Liver (tissue), 8 donors: ENCODE measurements at regions not wholly inside any gene's neighbourhood (a gene's known extent, or its start where the extent isn't known, plus 50 kb on each side); places are given as distances from the start of the nearest gene placed in this dataset.
A peak's percentile ranks its signal among the peaks of the same experiment; 100 is the strongest.

Experiments
- DNase-seq: peaks from one replicate; pipeline ENCODE4 v3.0.0-alpha.2; 2017; ENCODE audit warnings: low spot score
- H3K27ac ChIP-seq, 2 donors: one replicate each; pipeline ENCODE4 v1.7.0; 2013; ENCODE audit warnings: inconsistent platforms in 2 of 2, low read length in 2 of 2, control low read depth in 1 of 2, low read depth in 1 of 2, mild to moderate bottlenecking in 1 of 2
- H3K27me3 ChIP-seq, 4 donors: one replicate each; pipeline versions ENCODE4 v1.6.1 to v1.7.0; 2013; ENCODE audit warnings: low read length in 3 of 4, inconsistent platforms in 1 of 4, mild to moderate bottlenecking in 1 of 4, moderate library complexity in 1 of 4; ENCODE audit not compliant: control insufficient read depth in 4 of 4, insufficient read depth in 4 of 4
- H3K36me3 ChIP-seq, 4 donors: one replicate each; pipeline versions ENCODE4 v1.6.1 to v1.7.0; 2013; ENCODE audit warnings: low read length in 3 of 4, mild to moderate bottlenecking in 3 of 4, low read depth in 1 of 4, moderate library complexity in 1 of 4; ENCODE audit not compliant: control insufficient read depth in 4 of 4, insufficient read depth in 3 of 4
- H3K4me1 ChIP-seq, 4 donors: one replicate each; pipeline versions ENCODE4 v1.6.1 to v1.7.0; 2013; ENCODE audit warnings: low read length in 3 of 4, mild to moderate bottlenecking in 3 of 4, moderate library complexity in 1 of 4; ENCODE audit not compliant: control insufficient read depth in 4 of 4, insufficient read depth in 4 of 4
- H3K4me3 ChIP-seq, 3 donors: one replicate each; pipeline versions ENCODE4 v1.6.1 to v1.7.0; 2013; ENCODE audit warnings: low read length in 3 of 3, control low read depth in 1 of 3, low read depth in 1 of 3, mild to moderate bottlenecking in 1 of 3
- H3K9ac ChIP-seq, 2 donors: one replicate each; pipeline ENCODE4 v1.7.0; 2013; ENCODE audit warnings: low read length in 2 of 2, mild to moderate bottlenecking in 2 of 2, moderate library complexity in 2 of 2, control low read depth in 1 of 2, low read depth in 1 of 2
- H3K9me3 ChIP-seq, 4 donors: one replicate each; pipeline versions ENCODE4 v1.6.1 to v1.7.0; 2013; ENCODE audit warnings: low read length in 3 of 4; ENCODE audit not compliant: control insufficient read depth in 4 of 4
- EGR1 ChIP-seq, 2 donors: IDR thresholded peaks; 2 replicates each; pipeline ENCODE4 v1.6.1; 2016 to 2018; ENCODE audit warnings: antibody characterized with exemption in 2 of 2, low read depth in 2 of 2
- FOXA2 ChIP-seq: IDR thresholded peaks from 2 replicates; pipeline ENCODE4 v1.6.1; 2016; ENCODE audit warnings: antibody characterized with exemption
- GABPA ChIP-seq, 2 donors: IDR thresholded peaks in 1 of 2; conservative IDR thresholded peaks in 1 of 2; 2 replicates each; pipeline ENCODE4 v1.6.1; 2016; ENCODE audit warnings: antibody characterized with exemption in 2 of 2, mild to moderate bottlenecking in 1 of 2, moderate library complexity in 1 of 2
- HNF4G ChIP-seq: IDR thresholded peaks from 2 replicates; pipeline ENCODE4 v1.6.1; 2016; ENCODE audit warnings: antibody characterized with exemption
- JUND ChIP-seq, 2 donors: IDR thresholded peaks; 2 replicates each; pipeline ENCODE4 v1.6.1; 2016; ENCODE audit warnings: antibody characterized with exemption in 2 of 2
- NR2F2 ChIP-seq: IDR thresholded peaks from 2 replicates; pipeline ENCODE4 v1.6.1; 2016; ENCODE audit warnings: antibody characterized with exemption
- RAD21 ChIP-seq, 2 donors: IDR thresholded peaks; 2 replicates each; pipeline ENCODE4 v1.6.1; 2016; ENCODE audit warnings: antibody characterized with exemption in 2 of 2, mild to moderate bottlenecking in 2 of 2
- SP1 ChIP-seq: IDR thresholded peaks from 2 replicates; pipeline ENCODE4 v1.6.1; 2018; ENCODE audit warnings: antibody characterized with exemption, mild to moderate bottlenecking
- YY1 ChIP-seq: IDR thresholded peaks from 2 replicates; pipeline ENCODE4 v1.6.1; 2016; ENCODE audit warnings: antibody characterized with exemption, mild to moderate bottlenecking
- WGBS: extraction: QIAGEN DNeasy Blood & Tissue Kit; methylation state at CpG from one replicate; pipeline ENCODE4 v1.1.7; 2013; 5-methylcytosine and 5-hydroxymethylcytosine counted together
- TF ChIP-seq, protein P1 (sequence below): IDR thresholded peaks from 2 replicates; pipeline ENCODE4 v1.6.1; 2016; ENCODE audit warnings: antibody characterized with exemption
- TF ChIP-seq, protein P2 (sequence below): fragments of 150-350 bp; IDR thresholded peaks from 2 replicates; pipeline ENCODE4 v1.5.1; 2017; ENCODE audit warnings: improper control_type of control experiment, low read depth, low read length; ENCODE audit not compliant: missing input control
- donor health status: healthy.
- donor health status: healthy.
- donor health status: healthy.
- donor health status: healthy.
- donor health status: healthy.

DNA sequence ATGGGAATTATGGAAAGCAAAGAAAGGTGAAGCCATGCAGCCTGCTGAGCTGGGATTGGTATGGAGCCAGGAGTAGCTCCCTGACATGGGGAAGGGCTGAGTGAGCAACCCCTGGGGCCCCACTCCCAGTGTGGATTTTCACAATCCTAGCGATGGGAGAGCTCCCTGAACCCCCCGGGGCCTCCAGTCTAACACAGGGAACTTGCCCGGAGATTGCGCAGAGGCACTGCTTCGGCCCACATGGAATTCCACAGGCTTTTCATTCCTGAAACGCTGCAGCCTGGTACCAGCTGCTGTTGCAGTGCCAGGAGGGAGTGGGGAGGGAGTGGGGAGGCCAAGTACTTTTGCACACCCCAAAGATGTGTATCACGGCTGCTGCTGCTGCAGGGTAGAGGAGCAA, 110.4 kb upstream of the C21orf91 start:
- Histone ChIP-seq H3K4me3 (no peak overlapping the region), H3K9me3 (no peaks in the 10 kb centered on the region), H3K9ac (no peak overlapping the region), H3K27ac (no peak overlapping the region), H3K36me3 (no peaks in the 10 kb centered on the region), H3K4me1 (no peaks in the 10 kb centered on the region), H3K27me3 (no peaks in the 10 kb centered on the region)
- no peak for TF ChIP-seq RAD21 (IDR thresholded peaks at IDR 0.05)
- no peak for TF ChIP-seq HNF4G
- TF ChIP-seq JUND (IDR thresholded peaks at IDR 0.05) = no peak
- no peak for TF ChIP-seq EGR1 (IDR thresholded peaks at IDR 0.05; ENCODE audit: low read depth in 2 of 2)
- no peak for TF ChIP-seq GABPA (IDR thresholded peaks at IDR 0.05 in 1 of 2, conservative IDR thresholded peaks at IDR 0.05 in 1 of 2)
- no peak for TF ChIP-seq SP1
- TF ChIP-seq FOXA2 = no peak
- TF ChIP-seq NR2F2 = no peak
- TF ChIP-seq, protein P1, sequence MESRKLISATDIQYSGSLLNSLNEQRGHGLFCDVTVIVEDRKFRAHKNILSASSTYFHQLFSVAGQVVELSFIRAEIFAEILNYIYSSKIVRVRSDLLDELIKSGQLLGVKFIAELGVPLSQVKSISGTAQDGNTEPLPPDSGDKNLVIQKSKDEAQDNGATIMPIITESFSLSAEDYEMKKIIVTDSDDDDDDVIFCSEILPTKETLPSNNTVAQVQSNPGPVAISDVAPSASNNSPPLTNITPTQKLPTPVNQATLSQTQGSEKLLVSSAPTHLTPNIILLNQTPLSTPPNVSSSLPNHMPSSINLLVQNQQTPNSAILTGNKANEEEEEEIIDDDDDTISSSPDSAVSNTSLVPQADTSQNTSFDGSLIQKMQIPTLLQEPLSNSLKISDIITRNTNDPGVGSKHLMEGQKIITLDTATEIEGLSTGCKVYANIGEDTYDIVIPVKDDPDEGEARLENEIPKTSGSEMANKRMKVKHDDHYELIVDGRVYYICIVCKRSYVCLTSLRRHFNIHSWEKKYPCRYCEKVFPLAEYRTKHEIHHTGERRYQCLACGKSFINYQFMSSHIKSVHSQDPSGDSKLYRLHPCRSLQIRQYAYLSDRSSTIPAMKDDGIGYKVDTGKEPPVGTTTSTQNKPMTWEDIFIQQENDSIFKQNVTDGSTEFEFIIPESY = no peak
- no peak for TF ChIP-seq YY1
- DNase-seq = no peak
- 85% methylated on average over 7 of the region's 7 CpGs for WGBS

- H3K9ac ChIP-seq = no peak overlapping the region
- 43% methylated on average over 1 of the region's 1 CpG for WGBS
- no peaks in the 10 kb centered on the region for H3K4me1 ChIP-seq
- no peak overlapping the region for H3K27ac ChIP-seq
- H3K9me3 ChIP-seq = no peaks in the 10 kb centered on the region
- H3K36me3 ChIP-seq = no peaks in the 10 kb centered on the region
- TF ChIP-seq, protein P2, sequence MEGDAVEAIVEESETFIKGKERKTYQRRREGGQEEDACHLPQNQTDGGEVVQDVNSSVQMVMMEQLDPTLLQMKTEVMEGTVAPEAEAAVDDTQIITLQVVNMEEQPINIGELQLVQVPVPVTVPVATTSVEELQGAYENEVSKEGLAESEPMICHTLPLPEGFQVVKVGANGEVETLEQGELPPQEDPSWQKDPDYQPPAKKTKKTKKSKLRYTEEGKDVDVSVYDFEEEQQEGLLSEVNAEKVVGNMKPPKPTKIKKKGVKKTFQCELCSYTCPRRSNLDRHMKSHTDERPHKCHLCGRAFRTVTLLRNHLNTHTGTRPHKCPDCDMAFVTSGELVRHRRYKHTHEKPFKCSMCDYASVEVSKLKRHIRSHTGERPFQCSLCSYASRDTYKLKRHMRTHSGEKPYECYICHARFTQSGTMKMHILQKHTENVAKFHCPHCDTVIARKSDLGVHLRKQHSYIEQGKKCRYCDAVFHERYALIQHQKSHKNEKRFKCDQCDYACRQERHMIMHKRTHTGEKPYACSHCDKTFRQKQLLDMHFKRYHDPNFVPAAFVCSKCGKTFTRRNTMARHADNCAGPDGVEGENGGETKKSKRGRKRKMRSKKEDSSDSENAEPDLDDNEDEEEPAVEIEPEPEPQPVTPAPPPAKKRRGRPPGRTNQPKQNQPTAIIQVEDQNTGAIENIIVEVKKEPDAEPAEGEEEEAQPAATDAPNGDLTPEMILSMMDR = peak; percentile 23
- no peak for TF ChIP-seq FOXA2
- TF ChIP-seq RAD21 (IDR thresholded peaks at IDR 0.05) = peak; percentile 58 to 69
- TF ChIP-seq SP1 = no peak
- no peak overlapping the region for H3K4me3 ChIP-seq
- H3K27me3 ChIP-seq = no peaks in the 10 kb centered on the region
- no peak for DNase-seq
Measured at GRCh38 chr21:17925899-17926298, 106.7 kb upstream of the C21orf91 start.

DNA sequence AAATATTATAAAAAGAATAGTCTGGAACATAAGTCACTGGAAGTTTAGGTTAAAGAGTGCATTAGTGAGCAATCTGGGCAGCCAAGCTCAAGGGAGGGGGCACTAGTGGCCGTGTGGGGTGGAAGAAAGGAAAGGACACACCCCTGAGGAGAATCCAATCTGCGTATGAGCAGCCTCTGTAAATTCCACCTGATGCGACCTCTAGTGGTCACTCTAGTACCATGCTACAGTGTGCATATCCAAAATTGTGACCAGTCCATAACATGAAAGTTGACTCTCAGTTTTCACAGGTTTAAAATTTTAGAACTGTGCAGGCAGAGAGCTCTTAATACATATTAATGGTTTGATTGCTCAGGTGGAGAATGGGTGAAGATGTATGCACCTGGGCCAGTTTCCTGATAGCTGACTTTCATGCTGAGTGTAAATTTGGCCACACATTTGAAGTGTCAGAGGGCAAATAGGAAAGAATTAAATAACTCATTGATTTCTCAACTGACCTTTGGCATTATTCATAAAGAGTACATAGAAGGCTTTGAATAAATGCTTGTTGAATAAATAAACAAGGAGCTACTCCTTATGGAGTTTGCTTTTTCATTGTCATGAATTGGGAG, 105.9 kb upstream of the C21orf91 start:
- peak; percentile 70 to 82 for TF ChIP-seq RAD21 (IDR thresholded peaks at IDR 0.05)
- TF ChIP-seq YY1 = no peak
- TF ChIP-seq, protein P2 = peak; percentile 82
- no peak for TF ChIP-seq EGR1 (IDR thresholded peaks at IDR 0.05; ENCODE audit: low read depth in 2 of 2)
- no peak for TF ChIP-seq JUND (IDR thresholded peaks at IDR 0.05)
- H3K4me3 ChIP-seq = no peak overlapping the region
- H3K9me3 ChIP-seq = no peaks in the 10 kb centered on the region
- 0% methylated on average over 3 of the region's 3 CpGs for WGBS
- no peak overlapping the region for H3K27ac ChIP-seq
- no peaks in the 10 kb centered on the region for H3K36me3 ChIP-seq
- no peaks in the 10 kb centered on the region for H3K27me3 ChIP-seq
- peak; percentile 41 for DNase-seq
- no peak overlapping the region for H3K9ac ChIP-seq
- H3K4me1 ChIP-seq = no peaks in the 10 kb centered on the region
